Aorta (tissue), 5 donors: ENCODE measurements at regions not wholly inside any gene's neighbourhood (a gene's known extent, or its start where the extent isn't known, plus 50 kb on each side); places are given as distances from the start of the nearest gene placed in this dataset.

ENCODE experiments used
- ATAC-seq: fragments of 200-7000 bp; cut with Tn5 transposase; one replicate; pipeline ENCODE4 v1.9.1; 2022; ENCODE audit warnings: moderate library complexity; ENCODE audit not compliant: low FRiP score
- DNase-seq, 2 donors: peaks; one replicate each; pipeline ENCODE4 v3.0.0-alpha.2; 2020
- H3K27ac ChIP-seq, 2 donors: one replicate each; pipeline ENCODE4 v1.5.1; 2013; ENCODE audit warnings: low read length in 2 of 2, mild to moderate bottlenecking in 2 of 2, moderate library complexity in 2 of 2, control low read depth in 1 of 2, inconsistent platforms in 1 of 2, low read depth in 1 of 2
- H3K27me3 ChIP-seq, 2 donors: one replicate each; pipeline ENCODE4 v1.6.1; 2013; ENCODE audit warnings: control low read depth in 1 of 2, low read length in 1 of 2, mild to moderate bottlenecking in 1 of 2, moderate library complexity in 1 of 2; ENCODE audit not compliant: insufficient read depth in 2 of 2, control insufficient read depth in 1 of 2
- H3K36me3 ChIP-seq, 2 donors: one replicate each; pipeline ENCODE4 v1.6.1; 2013; ENCODE audit warnings: control low read depth in 1 of 2, low read length in 1 of 2, mild to moderate bottlenecking in 1 of 2; ENCODE audit not compliant: insufficient read depth in 2 of 2, control insufficient read depth in 1 of 2
- H3K4me1 ChIP-seq, 2 donors: one replicate each; pipeline ENCODE4 v1.6.1; 2013; ENCODE audit warnings: low read length in 2 of 2, control low read depth in 1 of 2, mild to moderate bottlenecking in 1 of 2, moderate library complexity in 1 of 2; ENCODE audit not compliant: insufficient read depth in 2 of 2, control insufficient read depth in 1 of 2
- H3K4me3 ChIP-seq, 2 donors: one replicate each; pipeline ENCODE4 v1.5.1; 2013; ENCODE audit warnings: low read length in 2 of 2, control low read depth in 1 of 2, mild to moderate bottlenecking in 1 of 2
- H3K9me3 ChIP-seq: one replicate; pipeline ENCODE4 v1.6.1; 2013; ENCODE audit warnings: mild to moderate bottlenecking, low read length; ENCODE audit not compliant: control insufficient read depth
- WGBS, 2 donors: extraction: QIAGEN DNeasy Blood & Tissue Kit; methylation state at CpG; one replicate each; pipeline ENCODE4 v1.1.7; 2013; 5-methylcytosine and 5-hydroxymethylcytosine counted together
- intact Hi-C, 2 donors: fragments of 100-400 bp; cut with DNase I; formaldehyde crosslinking; loops; one replicate each; pipeline versions ENCODE4 v1.14.2 to v1.15.0; 2022
- donor health status: healthy with polysubstance abuse.
- donor health status: Bipolar disorder and iron deficiency.
- donor health status: DM: no; HTN: no; CAD: no.
- donor health status: DM: no; HTN: no; CAD: no.
- donor health status: DM: yes; HTN: yes; CAD: no.

- DNase-seq (no peak), ATAC-seq (no peak)
- H3K36me3 ChIP-seq = no peaks in the 10 kb centered on the region
- no peak overlapping the region for H3K27ac ChIP-seq
- no peaks in the 10 kb centered on the region for H3K4me1 ChIP-seq
- 82 to 85% methylated on average over 3 of the region's 3 CpGs for WGBS, 2 donors
- no peaks in the 10 kb centered on the region for H3K9me3 ChIP-seq
- intact Hi-C loops = no loop called here
- no peaks in the 10 kb centered on the region for H3K27me3 ChIP-seq
- no peak overlapping the region for H3K4me3 ChIP-seq
Observed at GRCh38 chr9:111147041-111147440, 108.8 kb upstream of the LPAR1 start.

DNA sequence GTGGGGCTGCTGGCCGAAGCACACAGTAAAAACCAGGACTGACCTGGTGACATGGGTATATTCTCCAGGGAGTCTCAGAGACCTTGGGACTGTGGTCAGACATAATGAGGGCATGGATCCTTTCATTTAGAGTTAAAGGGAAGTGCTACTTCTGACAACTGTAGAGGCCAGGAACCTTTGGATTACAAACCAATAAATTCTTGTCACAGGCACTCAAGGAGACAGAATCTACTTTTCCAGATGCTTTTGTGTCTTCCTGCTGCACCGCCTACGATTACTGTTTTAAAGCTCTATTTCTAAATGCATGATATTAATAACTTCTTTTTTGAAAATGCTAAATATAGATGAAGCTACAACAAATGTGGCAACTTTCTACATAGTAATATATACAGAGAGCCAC, 106.5 kb upstream of the LPAR1 start:
- intact Hi-C loops = no loop called here
- DNase-seq = no peak
- Histone ChIP-seq H3K4me3 (no peak overlapping the region), H3K36me3 (no peaks in the 10 kb centered on the region), H3K27me3 (no peaks in the 10 kb centered on the region), H3K27ac (no peak overlapping the region), H3K9me3 (no peaks in the 10 kb centered on the region), H3K4me1 (no peaks in the 10 kb centered on the region)
- 74 to 82% methylated on average over 3 of the region's 3 CpGs for WGBS, 2 donors
- ATAC-seq = no peak

DNA sequence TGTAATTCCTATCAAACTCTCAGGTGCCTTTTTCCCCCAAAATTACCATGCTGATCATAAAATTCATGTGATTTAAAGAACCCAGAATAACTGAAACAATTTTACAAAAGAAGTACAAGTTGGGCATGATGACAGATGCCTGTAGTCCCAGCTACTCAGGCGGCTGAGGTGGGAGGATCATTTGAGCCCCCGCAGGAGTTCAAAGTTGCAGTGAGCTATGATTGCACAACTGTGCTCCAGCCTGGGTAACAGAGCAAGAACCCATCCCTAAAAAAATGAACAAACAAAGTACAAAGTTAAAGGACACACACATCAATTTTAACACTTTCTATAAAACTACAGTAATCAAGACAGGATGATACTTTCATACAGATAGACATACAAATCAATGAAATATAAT, 97.9 kb upstream of the LPAR1 start:
- intact Hi-C loops = no loop called here
- no peak overlapping the region for H3K4me3 ChIP-seq
- H3K9me3 ChIP-seq = peaks cover 4% of the 10 kb centered on the region
- no peaks in the 10 kb centered on the region for H3K36me3 ChIP-seq
- H3K4me1 ChIP-seq = no peaks in the 10 kb centered on the region
- no peaks in the 10 kb centered on the region for H3K27me3 ChIP-seq
- H3K27ac ChIP-seq = no peak overlapping the region
- DNase-seq (no peak), ATAC-seq (no peak)
- WGBS, 2 donors = 79 to 89% methylated on average over 2 of the region's 2 CpGs

DNA sequence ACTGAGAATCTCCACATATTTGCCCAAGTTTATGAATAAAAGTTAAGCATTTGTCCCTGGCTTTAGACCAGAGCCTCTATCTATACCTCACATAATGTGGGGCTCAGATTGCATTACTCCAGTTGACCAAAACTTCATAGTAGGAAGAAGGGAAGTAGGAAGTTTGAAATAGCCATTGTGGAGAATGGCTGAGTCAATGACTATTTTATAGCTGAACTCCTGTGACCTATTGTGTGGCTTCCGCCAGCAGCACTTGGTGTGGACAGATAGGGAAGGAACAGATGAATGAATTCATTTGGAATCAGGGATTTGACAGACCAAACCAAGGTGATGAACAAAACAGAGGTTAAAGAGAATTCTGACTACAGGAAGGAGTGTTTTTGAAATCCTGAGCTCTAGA, 92.9 kb upstream of the LPAR1 start:
- Histone ChIP-seq H3K27me3 (no peaks in the 10 kb centered on the region), H3K9me3 (peaks cover 4% of the 10 kb centered on the region), H3K27ac (no peak overlapping the region), H3K4me1 (no peaks in the 10 kb centered on the region), H3K36me3 (no peaks in the 10 kb centered on the region), H3K4me3 (no peak overlapping the region)
- DNase-seq (no peak), ATAC-seq (no peak)
- 67 to 83% methylated on average over 1 of the region's 1 CpG for WGBS, 2 donors
- intact Hi-C loops = no loop called here

- ATAC-seq (no peak), DNase-seq (no peak)
- H3K27ac ChIP-seq = no peak overlapping the region
- H3K9me3 ChIP-seq = no peaks in the 10 kb centered on the region
- no peaks in the 10 kb centered on the region for H3K27me3 ChIP-seq
- H3K4me3 ChIP-seq = no peak overlapping the region
- no peaks in the 10 kb centered on the region for H3K36me3 ChIP-seq
- 75 to 78% methylated on average over 4 of the region's 4 CpGs for WGBS, 2 donors
- intact Hi-C loops = no loop called here
- no peaks in the 10 kb centered on the region for H3K4me1 ChIP-seq
Observed at GRCh38 chr9:111120526-111120925, 82.3 kb upstream of the LPAR1 start.

DNA sequence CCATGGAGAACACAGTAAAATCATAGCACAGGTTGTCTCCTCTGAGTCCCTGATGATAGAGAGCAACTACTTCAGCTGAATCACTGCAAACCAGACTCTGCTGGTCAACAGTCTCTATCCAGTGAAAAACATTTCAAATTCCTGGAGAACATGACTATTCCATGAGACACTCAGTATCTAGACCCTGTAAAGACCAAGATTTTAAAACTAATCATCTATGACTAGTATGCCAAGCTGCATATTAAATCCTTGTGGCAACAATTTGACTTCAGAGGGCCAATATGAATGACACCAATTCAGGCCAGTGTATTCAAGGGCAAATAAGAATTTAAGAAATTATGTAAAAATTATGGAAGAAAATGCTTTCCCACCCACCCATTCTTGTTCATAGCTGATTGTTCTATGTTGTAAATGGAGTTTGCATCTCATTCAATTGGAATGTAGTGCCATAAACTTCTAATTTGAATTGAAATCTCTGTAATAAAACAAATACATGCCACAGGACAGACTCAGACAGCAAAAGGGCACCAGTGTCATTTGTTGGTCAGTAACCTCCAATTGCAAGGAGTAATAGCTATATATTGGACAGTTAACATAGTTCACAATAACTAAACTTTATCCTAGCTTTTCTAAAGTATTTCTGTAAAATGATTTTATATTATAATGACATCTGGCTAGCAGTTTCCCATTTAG, 80.1 kb upstream of the LPAR1 start:
- Histone ChIP-seq H3K4me3 (no peak overlapping the region), H3K4me1 (no peaks in the 10 kb centered on the region), H3K27me3 (no peaks in the 10 kb centered on the region), H3K36me3 (no peaks in the 10 kb centered on the region), H3K27ac (no peak overlapping the region), H3K9me3 (no peaks in the 10 kb centered on the region)
- intact Hi-C loops = no loop called here
- ATAC-seq (no peak), DNase-seq (no peak)

GRCh38 chr9:111114486-111114885, 76.2 kb upstream of the LPAR1 start:
- no peak overlapping the region for H3K27ac ChIP-seq
- ATAC-seq = no peak
- no peak overlapping the region for H3K4me3 ChIP-seq
- H3K36me3 ChIP-seq = no peaks in the 10 kb centered on the region
- no peaks in the 10 kb centered on the region for H3K9me3 ChIP-seq
- intact Hi-C loops = no loop called here
- no peak for DNase-seq
- H3K4me1 ChIP-seq = no peaks in the 10 kb centered on the region
- H3K27me3 ChIP-seq = no peaks in the 10 kb centered on the region
- WGBS, 2 donors = 70 to 76% methylated on average over 1 of the region's 1 CpG

- Histone ChIP-seq H3K9me3 (no peaks in the 10 kb centered on the region), H3K27me3 (no peaks in the 10 kb centered on the region), H3K36me3 (no peaks in the 10 kb centered on the region), H3K4me1 (no peaks in the 10 kb centered on the region), H3K4me3 (no peak overlapping the region), H3K27ac (no peak overlapping the region)
- intact Hi-C loops = no loop called here
- DNase-seq (no peak), ATAC-seq (no peak)
- 84 to 86% methylated on average over 2 of the region's 2 CpGs for WGBS, 2 donors
Observed at GRCh38 chr9:111113712-111114111, 75.4 kb upstream of the LPAR1 start.

- WGBS, 2 donors = 80 to 86% methylated on average over 3 of the region's 3 CpGs
- H3K27me3 ChIP-seq = no peaks in the 10 kb centered on the region
- DNase-seq (no peak), ATAC-seq (no peak)
- intact Hi-C loops = no loop called here
- H3K9me3 ChIP-seq = no peaks in the 10 kb centered on the region
- H3K27ac ChIP-seq = no peak overlapping the region
- H3K4me1 ChIP-seq = no peaks in the 10 kb centered on the region
- H3K4me3 ChIP-seq = no peak overlapping the region
- no peaks in the 10 kb centered on the region for H3K36me3 ChIP-seq
Observed at GRCh38 chr9:111110805-111111204, 72.5 kb upstream of the LPAR1 start.
